ENCODE measurements at regions not wholly inside any gene's neighbourhood (a gene's known extent, or its start where the extent isn't known, plus 50 kb on each side); places are given as distances from the start of the nearest gene placed in this dataset.

GRCh38 chr5:176711883-176712282 is 64.6 kb downstream of the TSPAN17 start:
- DNase-seq, result no peak

GRCh38 chr5:176712546-176713304 is 65.4 kb downstream of the TSPAN17 start:
- DNase-seq, result no peak

- DNase-seq, result no peak
Observed at GRCh38 chr5:176713409-176713808, 66.1 kb downstream of the TSPAN17 start.

GRCh38 chr5:176714067-176714466 is 66.8 kb downstream of the TSPAN17 start:
- DNase-seq, result no peak

- peak; percentile 9 for DNase-seq
Observed at GRCh38 chr5:176716320-176716719, 69.0 kb downstream of the TSPAN17 start.

GRCh38 chr5:176719113-176719739 is 71.9 kb downstream of the TSPAN17 start:
- no peak for DNase-seq

GRCh38 chr5:176721509-176721908 is 74.2 kb downstream of the TSPAN17 start:
- DNase-seq, result no peak

- no peak for DNase-seq
Observed at GRCh38 chr5:176722757-176723156, 75.5 kb downstream of the TSPAN17 start.

GRCh38 chr5:176723440-176723839 is 76.2 kb downstream of the TSPAN17 start:
- DNase-seq, result no peak

GRCh38 chr5:176724472-176724871 is 77.2 kb downstream of the TSPAN17 start:
- DNase-seq, result no peak

GRCh38 chr5:176725521-176726280 is 78.4 kb downstream of the TSPAN17 start:
- DNase-seq, result no peak

- no peak for DNase-seq
Observed at GRCh38 chr5:176726746-176727527, 79.7 kb downstream of the TSPAN17 start.

GRCh38 chr5:176727528-176727900 is 80.2 kb downstream of the TSPAN17 start:
- DNase-seq, result no peak

- DNase-seq, result no peak
Observed at GRCh38 chr5:176727983-176728675, 80.8 kb downstream of the TSPAN17 start.

- DNase-seq, result no peak
Observed at GRCh38 chr5:176728831-176729251, 81.5 kb upstream of the UNC5A start.

- DNase-seq, result no peak
Observed at GRCh38 chr5:176730815-176731475, 79.4 kb upstream of the UNC5A start.

GRCh38 chr5:176731506-176732160 is 78.7 kb upstream of the UNC5A start:
- DNase-seq, result no peak

GRCh38 chr5:176732306-176732705 is 78.1 kb upstream of the UNC5A start:
- DNase-seq, result no peak

GRCh38 chr5:176732736-176733405 is 77.5 kb upstream of the UNC5A start:
- no peak for DNase-seq

GRCh38 chr5:176733406-176734262 is 76.7 kb upstream of the UNC5A start:
- no peak for DNase-seq
